Endometrial microvascular endothelial cells (primary cell): ENCODE measurements at regions not wholly inside any gene's neighbourhood (a gene's known extent, or its start where the extent isn't known, plus 50 kb on each side); places are given as distances from the start of the nearest gene placed in this dataset.
"Not testable (repeated sequence)": the region's sequence is repeated elsewhere in the genome, so short reads cannot be mapped to it uniquely, and the experiment has no call there.

ENCODE experiments used
- in situ Hi-C: cut with HindIII; loops from 2 replicates; pipeline ENCODE4 v1.10.0; 2017; ENCODE audit warnings: low sequenced_read_pairs, low pct_unique_long_range_greater_than_20kb; ENCODE audit errors: inconsistent ontology term

DNA sequence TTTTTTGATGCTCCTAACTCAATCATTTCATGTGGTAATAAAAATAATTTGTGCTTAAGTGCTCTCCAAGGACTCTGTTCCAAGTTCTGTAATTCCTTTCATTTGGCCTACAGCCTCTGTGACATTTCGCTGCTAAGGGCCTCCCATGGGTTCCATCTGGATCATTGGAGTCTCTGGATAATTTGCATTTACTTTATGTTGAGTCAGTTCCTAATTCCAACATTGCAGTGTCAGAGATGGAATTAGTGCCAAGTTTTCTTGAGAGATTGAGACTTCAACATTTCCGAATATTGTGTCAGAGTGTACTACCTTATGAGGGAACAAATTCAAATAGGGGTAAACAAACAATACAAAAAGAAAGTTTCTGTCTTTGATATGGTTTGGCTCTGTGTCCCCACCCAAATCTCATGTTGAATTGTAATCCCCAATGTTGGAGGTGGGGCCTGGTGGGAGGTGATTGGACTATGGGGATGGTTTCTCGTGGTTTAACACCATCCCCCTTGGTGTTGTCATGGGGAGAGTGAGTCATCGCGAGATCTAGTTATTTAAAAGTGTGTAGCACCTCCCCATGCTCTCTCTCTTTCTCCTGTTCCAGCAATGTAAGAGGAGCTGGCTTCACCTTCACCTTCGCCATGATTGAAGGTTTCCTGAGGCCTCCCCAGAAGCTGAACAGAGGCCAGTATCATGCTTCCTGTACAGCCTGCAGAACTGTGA is 244.1 kb upstream of the TBX18 start:
- in situ Hi-C loops, result no loop called here

DNA sequence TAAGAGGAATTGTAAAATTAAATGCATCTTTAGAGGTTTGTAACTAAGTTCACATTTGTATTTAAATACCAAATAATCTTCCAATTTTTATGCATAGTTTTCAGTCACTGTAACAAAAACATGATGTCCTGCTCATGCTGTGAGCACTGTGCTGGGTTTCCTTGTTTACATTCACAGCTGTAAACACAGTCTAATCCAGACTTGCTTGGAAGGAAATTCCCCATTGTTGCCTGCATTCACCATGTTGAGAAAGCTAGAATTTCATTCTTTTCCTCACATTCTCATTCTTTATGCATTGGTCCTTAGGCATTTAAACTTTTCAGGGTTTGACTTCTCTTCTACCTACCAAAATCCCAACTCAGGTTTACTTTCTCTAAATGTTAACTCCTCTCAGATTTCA is 242.0 kb upstream of the TBX18 start:
- in situ Hi-C loops, result no loop called here

DNA sequence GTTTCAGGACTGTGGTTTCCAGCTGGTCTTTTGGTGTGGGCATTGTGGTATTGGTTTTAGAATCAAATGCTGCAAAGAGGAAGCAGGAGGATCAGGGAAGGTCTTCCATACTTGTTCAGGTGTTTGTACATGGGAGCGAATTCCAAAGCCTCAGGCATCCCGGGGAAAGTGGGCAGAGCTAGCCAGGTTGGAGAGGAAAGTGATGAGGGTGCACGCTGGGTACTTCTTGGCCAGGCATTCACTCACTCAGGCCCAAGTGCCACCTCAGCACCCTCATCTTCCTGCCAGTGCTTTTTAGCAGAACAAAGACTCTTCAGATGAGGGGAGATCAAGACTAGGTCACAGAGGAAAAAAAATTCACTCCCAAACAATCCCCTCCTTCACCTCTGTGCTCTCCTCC is 241.1 kb upstream of the TBX18 start:
- in situ Hi-C loops, result no loop called here

DNA sequence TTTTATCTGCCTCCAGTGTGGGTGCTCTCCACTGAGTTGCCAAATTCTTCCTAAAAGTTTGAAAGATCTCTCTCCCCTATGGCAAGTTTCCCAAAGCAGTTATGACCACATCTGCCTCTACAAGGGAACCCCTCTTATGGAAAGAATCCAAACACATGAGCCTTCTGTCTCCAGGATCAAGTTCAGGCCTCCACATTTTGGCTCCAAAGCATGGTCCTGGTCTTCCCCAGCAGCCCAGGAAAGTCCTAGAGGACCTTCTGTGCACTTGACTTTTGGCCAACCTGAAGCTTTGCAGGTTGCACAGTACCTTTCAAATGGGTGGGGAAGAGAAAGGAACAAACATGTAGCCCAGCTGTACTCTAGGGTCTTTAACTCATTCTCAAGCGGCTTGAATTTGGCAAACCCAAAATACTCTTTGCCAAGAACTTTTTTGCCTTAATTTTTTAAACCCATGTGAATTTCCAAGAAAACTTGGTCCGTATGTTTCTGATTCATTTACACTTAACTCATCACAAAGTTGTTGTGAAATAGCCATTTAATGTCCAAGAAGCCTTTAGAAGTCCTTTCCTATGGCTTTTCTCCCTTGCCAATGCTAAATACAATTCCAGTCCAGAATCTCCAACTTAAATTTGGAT is 240.1 kb upstream of the TBX18 start:
- in situ Hi-C loops, result no loop called here

DNA sequence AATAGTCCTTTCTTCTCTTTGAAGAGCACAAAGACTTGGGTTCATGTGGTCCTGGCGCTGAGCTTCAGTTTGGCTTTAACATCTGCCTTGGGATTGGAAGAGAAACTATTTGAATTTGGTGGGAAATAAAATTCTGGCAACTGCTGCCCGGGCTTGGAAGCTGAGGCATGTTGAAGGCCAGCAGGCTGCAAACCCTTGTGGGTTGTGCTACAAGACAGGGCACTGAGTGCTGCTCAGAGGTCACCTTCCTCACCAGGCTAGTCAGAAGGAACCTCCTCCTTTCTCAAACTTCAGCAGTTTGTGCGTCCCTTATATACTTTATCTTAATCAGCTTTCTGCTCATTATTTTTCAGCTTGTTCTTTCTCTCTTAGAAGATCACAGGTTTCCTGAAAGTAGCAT is 238.4 kb upstream of the TBX18 start:
- in situ Hi-C loops, result no loop called here

DNA sequence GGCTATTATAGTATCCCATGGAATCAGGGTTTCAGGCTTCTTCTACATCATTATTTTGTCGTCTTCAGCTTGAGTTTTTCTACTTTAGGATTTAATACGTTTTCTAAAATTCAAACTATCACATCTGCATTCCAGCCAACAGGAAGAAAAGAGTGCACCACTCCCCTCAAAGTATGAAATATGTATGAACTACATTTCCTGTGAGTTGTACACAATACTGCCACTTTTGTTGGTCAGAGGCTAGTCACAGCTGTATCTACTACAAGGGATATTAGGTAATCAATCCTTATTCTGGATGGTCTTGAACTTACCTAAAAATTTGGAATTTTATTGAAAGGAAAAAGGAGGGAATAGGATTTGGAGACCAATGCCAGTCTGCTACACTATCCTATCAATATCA is 235.6 kb upstream of the TBX18 start:
- in situ Hi-C loops, result no loop called here

DNA sequence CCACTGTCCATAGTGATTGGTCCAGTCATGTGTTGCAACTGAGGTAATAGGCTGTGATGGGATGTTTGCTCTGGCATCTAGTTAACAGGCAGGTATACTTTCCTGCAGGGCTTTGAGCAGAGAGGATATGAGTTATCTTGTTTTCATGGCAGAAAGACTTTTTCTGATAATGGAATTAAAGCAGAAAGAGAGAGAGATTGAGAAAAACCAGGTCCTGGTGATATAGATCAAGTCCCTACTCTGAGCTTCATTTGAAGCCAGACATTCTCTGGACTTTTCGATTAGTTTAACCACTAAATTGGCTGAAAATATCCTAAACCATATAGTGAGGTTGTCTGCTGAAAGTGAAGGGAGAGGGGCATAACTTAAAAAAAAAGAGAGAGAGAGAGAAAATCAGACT is 233.8 kb upstream of the TBX18 start:
- in situ Hi-C loops, result no loop called here

DNA sequence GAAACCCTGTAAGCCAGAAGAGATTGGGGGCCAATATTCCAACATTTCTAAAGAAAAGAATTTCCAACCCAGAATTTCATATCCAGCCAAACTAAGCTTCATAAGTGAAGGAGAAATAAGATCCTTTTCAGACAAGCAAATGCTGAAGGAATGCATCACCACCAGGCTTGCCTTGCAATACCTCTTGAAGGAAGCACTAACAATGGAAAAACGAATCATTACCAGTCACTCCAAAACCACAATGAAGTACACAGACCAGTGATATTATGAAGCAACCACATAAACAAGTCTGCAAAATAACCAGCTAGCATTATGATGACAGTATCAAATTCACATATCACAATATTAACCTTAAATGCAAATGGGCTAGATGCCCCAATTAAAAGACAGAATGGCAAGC is 224.4 kb upstream of the TBX18 start:
- in situ Hi-C loops, result not testable (repeated sequence)

DNA sequence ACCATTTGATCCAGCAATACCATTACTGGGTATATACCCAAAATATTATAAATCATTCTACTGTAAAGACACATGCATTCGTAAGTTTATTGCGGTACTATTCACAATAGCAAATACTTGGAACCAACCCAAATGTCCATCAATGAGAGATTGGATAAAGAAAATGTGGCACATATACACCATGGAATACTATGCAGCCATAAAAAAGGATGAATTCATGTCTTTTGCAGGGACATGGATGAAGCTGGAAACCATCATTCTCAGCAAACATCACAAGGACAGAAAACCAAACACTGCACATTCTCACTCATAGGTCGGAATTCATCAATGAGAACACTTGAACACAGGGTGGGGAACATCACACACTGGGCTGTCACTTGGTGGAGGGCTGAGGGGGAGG is 221.1 kb upstream of the TBX18 start:
- in situ Hi-C loops, result not testable (repeated sequence)

DNA sequence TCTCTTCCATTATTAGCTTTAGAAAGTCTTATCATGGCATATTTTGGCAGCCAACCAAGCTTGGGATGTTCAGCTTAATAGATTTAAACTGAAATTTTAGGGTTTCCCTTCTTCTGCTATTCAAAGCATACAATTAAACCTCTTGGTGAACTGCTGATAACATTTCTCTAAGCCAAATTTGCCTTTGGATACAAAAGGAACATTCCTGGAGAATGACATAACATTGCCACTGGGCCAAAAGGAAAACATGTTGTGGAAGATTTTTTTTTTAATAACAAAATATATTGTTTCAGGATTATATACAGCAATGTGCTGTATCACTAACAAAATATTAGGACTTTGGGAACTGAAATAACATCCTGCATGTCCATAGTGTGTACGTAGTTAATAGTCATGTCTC is 215.1 kb upstream of the TBX18 start:
- in situ Hi-C loops, result no loop called here

DNA sequence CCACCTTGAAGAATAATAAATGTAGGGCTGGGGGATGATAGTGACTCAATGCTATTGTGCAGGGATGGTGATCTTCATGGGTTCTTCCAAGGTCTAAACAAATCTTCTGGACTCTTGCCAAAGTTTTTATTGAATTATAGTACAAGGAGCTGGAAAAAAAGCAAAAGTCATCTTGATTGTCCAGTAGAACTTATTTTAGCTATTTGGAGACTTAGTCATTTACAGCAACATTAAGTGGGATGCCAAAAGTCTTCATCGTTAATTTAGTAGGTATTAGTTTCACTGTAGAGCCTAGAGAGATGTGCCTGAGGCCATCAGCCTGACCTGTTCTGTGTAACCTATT is 212.9 kb upstream of the TBX18 start:
- in situ Hi-C loops, result no loop called here

DNA sequence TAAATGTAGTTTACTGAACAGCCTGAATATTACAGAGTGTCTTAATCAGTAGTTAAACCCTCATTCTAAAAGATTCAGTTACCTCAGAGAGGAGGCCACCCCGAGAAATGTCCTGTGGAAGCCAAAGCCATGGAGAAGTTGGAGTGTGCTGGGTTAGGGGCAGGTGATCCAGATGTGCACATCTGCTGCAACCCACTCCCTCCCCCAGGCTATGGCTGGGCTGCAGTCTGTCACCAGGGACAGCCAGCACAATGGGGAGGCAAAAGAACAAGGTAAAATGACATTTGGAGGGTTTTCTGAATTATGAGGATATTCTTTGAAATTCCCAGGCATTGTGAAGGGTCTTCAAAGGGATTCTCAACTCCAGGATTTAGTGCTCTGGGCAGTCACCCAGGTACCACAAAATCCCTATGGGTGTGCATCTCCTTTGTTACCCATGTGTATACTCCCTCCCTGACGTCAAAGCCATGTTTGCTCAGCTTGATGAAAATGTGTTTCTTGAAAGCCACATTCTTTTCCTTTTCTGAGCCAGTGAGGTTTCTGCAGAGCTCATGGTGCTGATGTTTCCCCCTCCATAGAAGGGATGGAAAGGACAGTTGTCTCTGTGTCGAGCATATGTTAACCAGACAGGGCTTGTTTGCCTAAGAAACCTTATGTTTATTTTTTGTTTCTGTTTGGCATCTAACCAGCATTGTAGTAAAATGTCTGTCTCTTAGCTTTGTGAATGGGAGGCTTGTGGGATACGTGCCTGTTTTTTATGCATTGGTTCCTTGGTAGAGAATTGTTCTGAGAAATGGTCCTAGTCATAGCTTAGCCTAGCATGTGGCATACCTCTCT is 212.3 kb upstream of the TBX18 start:
- in situ Hi-C loops, result no loop called here

DNA sequence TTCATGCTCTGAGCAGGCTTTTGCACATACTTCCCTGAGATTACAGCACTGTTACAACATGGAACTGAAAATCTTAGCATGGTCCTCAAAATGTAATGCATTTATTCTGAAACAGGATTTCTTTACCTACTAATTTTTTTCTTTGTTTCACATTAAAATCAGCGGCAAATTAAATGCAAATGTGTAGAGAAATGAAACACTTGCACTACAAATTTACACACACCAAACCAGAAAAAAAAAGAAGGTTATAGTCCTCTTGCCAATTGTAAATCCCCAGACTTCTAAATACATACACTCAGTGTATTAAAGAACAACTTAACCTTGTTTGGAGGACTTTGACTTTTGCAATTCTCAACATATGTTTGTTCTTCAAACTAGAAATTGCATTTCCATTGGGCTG is 210.9 kb upstream of the TBX18 start:
- in situ Hi-C loops, result no loop called here

DNA sequence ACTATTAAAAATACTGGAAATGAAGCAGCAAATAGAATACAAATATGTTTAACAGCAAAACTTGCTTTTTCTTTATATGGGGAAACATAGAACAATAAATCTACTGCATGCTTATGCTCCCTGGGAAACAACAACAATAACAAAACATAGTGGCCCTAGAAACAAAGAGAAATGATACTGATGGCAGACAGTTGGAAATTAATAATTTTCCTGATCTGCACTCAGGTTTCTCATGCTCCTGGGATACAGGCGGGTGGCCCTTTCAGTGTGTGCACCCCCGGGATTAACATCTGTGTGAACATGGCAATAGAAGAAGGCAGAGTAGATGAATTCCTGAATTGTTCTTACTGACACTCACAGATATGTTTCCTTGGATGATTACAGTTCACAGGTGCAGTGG is 209.2 kb upstream of the TBX18 start:
- in situ Hi-C loops, result no loop called here

DNA sequence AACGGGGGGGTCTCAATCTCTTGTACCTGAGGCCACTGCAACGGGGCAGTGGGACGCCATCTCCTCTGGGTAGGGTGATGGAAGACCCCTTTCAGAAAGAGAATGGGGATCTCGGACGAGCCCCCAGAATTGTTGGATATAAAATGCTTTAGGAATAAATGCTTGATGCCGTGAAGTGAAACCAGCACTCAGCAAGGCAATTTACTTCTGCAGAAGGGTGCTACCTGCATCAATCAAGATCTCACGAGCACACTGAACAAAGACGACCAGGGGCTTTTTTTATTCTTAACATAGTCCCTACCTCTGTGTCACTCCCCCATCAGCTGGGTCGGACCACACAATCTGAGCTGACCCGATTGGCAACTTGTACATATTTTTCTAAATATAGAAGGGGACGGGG is 203.6 kb upstream of the TBX18 start:
- in situ Hi-C loops, result no loop called here

DNA sequence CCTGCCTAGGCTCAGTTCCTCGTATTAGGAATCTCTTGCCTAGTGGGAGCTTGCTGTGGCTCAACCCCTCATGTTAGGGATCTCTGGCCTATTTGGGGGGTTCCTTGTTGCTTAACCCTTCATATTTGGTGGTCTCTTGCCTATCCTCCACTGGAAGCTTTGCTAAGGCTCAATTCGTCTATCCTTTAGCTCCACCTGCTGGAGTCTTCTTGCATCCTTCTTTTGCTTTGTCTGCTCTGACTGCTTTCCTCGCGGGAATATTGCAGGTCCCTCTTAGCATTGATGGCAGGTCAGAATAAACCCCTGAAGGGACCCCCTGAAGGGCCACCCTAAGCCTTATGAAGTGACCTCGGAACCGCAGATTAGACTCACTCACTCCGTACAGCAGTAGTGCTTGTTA is 203.0 kb upstream of the TBX18 start:
- in situ Hi-C loops, result no loop called here

DNA sequence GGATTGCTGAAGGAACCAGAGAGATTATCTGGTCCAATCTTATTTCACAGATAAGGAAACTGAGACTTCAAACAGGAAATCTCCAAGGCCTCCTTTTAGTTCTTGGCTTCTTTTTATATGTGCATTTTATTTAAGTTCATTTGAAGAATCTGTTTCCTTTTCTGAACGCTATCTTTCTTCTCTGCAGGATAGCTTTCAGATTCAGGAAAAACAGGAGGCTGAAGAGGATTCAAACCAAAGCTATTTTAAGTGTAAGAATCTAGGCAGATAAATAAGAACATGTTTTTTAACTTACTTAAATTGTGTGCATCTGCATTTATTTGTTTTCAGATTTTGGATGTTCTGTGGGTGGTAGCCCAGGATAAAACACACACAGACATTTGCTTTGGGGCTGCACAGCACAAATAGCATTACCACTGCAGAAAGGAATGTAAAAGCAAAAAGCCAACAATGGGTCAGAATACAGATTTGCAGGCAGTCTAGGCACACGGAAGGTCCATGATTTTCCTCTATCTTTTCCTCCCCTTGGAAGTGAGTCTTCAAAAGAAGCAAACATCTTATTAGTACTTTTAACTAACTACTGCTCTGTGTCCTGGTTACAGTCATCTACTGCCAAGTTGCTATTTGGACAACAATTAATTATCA is 188.8 kb upstream of the TBX18 start:
- in situ Hi-C loops, result no loop called here

DNA sequence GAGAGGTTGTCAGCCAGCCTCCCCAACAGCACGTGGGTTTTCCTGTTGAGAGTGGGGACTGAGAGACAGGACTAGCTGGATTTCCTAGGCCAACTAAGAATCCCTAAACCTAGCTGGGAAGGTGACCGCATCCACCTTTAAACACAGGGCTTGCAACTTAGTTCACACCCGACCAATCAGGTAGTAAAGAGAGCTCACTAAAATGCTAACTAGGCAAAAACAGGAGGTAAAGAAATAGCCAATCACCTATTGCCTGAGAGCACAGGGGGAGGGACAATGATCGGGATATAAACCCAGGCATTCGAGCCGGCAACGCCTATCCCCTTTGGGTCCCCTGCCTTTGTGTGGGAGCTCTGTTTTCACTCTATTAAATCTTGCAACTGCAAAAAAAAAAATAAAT is 180.5 kb upstream of the TBX18 start:
- in situ Hi-C loops, result not testable (repeated sequence)

DNA sequence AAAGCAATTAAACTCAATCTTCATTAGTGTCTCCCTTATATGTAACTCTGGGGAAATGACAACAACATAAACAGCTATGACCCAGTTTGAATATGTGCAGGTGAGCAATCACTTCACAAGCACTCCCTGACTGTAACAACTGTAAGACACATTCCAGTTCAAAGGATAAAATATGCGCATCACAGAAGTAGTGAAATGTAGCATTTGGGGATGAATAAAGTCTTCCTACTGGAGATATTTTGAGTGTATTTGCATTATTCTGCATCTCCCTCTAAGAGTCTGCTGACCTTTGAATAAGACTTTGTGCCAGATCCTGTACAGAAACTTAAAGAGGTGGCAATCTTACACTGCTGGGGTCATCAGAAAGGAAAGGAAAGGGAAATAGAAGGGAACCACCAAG is 179.5 kb upstream of the TBX18 start:
- in situ Hi-C loops, result no loop called here

DNA sequence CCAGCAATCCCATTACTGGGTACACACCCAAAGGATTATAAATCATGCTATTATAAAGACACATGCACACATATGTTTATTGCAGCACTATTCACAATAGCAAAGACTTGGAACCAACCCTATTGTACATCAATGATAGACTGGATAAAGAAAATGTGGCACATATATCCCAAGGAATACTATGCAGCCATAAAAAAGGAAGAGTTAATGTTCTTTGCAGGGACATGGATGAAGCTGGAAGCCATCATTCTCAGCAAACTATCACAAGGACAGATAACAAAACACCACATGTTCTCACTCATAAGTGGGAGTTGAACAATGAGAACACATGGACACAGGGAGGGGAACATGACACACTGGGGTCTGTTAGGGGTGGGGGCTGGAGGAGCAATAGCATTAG is 177.2 kb upstream of the TBX18 start:
- in situ Hi-C loops, result not testable (repeated sequence)
